Spleen (tissue), 7 donors: ENCODE measurements at regions not wholly inside any gene's neighbourhood (a gene's known extent, or its start where the extent isn't known, plus 50 kb on each side); places are given as distances from the start of the nearest gene placed in this dataset.

ENCODE experiments used
- POLR2AphosphoS5 ChIP-seq, 3 donors: sonication (generic); formaldehyde crosslinking; IDR thresholded peaks; one replicate each; pipeline ENCODE4 v1.5.1; 2017; ENCODE audit warnings: antibody characterized with exemption in 3 of 3
- TF ChIP-seq, protein P1 (sequence below), 11 experiments: fragments of 200-600 bp in 7 of 11; fragments of 450-650 bp in 4 of 11; sonication (generic) in 4 of 11; IDR thresholded peaks in 8 of 11; conservative IDR thresholded peaks in 3 of 11; 1 replicate in 7 of 11; 2 replicates in 4 of 11; pipeline versions ENCODE4 v1.4.0 to v1.8.0; 2016 to 2021; ENCODE audit warnings: antibody characterized with exemption in 11 of 11, inconsistent platforms in 4 of 11, mild to moderate bottlenecking in 1 of 11
- donor health status: DM: no; HTN: no; CAD: no; lungs with moderate emphysema.
- donor health status: DM: no; HTN: no; CAD: no.
- donor health status: DM: no; HTN: no; CAD: no.

DNA sequence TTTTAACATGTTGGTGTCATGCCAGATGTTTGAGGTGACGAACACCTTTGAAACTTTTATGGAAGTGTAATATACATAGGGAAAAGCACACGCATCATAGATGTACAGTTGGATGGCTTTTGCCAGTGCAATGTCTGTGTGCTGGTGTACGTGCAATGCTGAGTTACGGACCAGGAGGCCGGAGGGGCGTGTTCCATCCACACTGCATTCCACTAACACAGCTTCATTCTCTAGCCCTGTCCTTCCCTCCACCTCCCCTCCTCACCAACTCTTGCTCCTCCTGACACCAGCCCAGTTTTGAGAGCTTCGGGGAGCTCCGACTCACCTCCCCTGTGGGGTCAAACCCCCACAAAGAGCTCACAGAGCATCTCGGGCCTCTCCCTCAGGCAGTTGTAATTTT lies 358.8 kb downstream of the C16orf95 start:
- TF ChIP-seq, protein P1, sequence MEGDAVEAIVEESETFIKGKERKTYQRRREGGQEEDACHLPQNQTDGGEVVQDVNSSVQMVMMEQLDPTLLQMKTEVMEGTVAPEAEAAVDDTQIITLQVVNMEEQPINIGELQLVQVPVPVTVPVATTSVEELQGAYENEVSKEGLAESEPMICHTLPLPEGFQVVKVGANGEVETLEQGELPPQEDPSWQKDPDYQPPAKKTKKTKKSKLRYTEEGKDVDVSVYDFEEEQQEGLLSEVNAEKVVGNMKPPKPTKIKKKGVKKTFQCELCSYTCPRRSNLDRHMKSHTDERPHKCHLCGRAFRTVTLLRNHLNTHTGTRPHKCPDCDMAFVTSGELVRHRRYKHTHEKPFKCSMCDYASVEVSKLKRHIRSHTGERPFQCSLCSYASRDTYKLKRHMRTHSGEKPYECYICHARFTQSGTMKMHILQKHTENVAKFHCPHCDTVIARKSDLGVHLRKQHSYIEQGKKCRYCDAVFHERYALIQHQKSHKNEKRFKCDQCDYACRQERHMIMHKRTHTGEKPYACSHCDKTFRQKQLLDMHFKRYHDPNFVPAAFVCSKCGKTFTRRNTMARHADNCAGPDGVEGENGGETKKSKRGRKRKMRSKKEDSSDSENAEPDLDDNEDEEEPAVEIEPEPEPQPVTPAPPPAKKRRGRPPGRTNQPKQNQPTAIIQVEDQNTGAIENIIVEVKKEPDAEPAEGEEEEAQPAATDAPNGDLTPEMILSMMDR (IDR thresholded peaks at IDR 0.05 in 8 of 11, conservative IDR thresholded peaks at IDR 0.05 in 3 of 11), result no peak
- no peak for TF ChIP-seq POLR2AphosphoS5 (IDR thresholded peaks at IDR 0.05)
